Stimulated activated CD4-positive, alpha-beta T cell treated with anti-CD3 and anti-CD28 coated beads, Interleukin-12 subunit alpha, Interleukin-12 subunit beta, amount 100 ng/mL, for 4 hours (primary cell): ENCODE measurements at regions not wholly inside any gene's neighbourhood (a gene's known extent, or its start where the extent isn't known, plus 50 kb on each side); places are given as distances from the start of the nearest gene placed in this dataset.
"Not testable (repeated sequence)": the region's sequence is repeated elsewhere in the genome, so short reads cannot be mapped to it uniquely, and the experiment has no call there.

Experiments
- DNase-seq: peaks from one replicate; pipeline ENCODE4 v3.0.0-alpha.2; 2020

GRCh38 chr7:25602730-25603426 is 374.6 kb upstream of the NPVF start:
- not testable (repeated sequence) for DNase-seq

- DNase-seq: not testable (repeated sequence)
Observed at GRCh38 chr7:25603427-25603740, 375.1 kb upstream of the NPVF start.

GRCh38 chr7:25611196-25611595 is 382.9 kb upstream of the NPVF start:
- DNase-seq: no peak

DNA sequence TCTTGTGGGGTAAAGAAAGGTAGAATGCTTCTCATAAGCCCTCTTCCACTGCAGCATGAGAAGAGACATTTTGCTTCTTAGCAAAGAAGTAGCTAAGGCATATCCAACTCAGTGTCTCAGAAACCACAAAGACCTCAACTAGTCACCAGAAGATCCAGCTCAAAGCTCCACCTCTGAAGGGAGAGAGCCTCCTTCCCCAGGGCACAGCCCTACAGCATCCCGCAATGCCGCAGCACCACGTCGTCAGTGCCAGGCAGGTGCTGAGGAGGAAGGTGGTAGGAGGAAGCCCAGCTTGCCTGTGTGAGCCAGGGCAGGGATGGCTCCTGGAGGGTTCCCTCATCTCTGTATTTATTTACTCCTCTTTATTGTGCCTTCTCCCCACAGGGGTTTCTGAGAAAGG is 385.6 kb upstream of the NPVF start:
- no peak for DNase-seq

DNA sequence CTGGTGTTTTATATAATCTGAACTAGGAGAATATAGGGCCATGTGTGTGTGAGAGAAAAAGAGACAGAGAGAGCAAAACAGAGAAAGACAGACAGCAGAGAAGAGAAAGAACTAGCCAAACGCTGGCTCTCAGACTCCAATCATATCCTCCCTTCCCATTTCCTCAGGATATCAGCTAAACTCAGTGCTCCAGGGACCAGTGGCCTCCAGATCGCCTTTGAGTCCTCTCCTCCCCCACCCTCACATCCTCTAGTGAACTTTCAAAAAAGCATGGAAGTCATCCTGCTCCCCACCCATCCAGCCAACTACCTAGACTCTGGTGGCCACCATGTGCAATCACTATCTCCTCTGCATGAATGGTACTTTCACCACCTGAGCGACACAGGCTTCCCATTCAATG is 386.1 kb upstream of the NPVF start:
- DNase-seq: no peak

GRCh38 chr7:25615003-25615402 is 386.7 kb upstream of the NPVF start:
- no peak for DNase-seq

- no peak for DNase-seq
Observed at GRCh38 chr7:25615593-25615992, 387.3 kb upstream of the NPVF start.

GRCh38 chr7:25617214-25617613 is 388.9 kb upstream of the NPVF start:
- DNase-seq: no peak

DNA sequence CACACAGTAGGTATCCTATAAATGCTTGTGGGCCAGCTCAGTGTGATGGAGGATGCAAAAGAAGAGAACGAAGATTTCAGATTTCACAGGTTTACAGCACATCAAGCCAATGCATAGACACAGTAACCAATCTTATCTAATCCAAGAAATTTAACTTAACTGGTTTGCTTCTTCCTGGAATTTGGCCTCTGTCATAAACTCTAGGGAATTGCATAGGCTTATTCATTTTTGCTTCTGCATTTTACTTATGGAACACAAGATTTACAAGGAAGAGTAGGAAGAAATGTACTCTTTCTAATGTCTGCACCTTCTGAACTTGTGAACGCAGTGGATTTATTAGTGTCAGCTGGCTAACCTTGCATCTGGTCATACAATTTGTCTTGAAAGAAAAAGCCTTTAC is 389.4 kb upstream of the NPVF start:
- no peak for DNase-seq

DNA sequence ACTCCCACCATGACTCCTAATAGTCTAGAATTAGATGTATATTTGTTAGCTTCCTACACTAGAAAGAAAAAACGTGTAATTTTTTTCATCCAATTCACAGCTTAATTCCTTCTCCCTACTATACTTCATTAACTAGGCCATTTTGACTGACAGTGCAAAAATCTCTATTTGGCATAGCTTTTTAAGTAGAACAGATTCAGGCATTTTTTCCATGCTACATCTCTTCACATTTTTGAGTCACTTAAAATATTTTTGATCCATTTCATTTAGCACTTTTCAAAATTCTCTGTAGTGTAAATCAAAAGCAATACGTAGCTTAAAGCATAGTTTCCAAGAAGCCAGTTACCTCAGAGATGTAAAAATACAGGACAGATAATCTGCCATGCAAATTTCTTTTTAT is 391.1 kb upstream of the NPVF start:
- DNase-seq: no peak

DNA sequence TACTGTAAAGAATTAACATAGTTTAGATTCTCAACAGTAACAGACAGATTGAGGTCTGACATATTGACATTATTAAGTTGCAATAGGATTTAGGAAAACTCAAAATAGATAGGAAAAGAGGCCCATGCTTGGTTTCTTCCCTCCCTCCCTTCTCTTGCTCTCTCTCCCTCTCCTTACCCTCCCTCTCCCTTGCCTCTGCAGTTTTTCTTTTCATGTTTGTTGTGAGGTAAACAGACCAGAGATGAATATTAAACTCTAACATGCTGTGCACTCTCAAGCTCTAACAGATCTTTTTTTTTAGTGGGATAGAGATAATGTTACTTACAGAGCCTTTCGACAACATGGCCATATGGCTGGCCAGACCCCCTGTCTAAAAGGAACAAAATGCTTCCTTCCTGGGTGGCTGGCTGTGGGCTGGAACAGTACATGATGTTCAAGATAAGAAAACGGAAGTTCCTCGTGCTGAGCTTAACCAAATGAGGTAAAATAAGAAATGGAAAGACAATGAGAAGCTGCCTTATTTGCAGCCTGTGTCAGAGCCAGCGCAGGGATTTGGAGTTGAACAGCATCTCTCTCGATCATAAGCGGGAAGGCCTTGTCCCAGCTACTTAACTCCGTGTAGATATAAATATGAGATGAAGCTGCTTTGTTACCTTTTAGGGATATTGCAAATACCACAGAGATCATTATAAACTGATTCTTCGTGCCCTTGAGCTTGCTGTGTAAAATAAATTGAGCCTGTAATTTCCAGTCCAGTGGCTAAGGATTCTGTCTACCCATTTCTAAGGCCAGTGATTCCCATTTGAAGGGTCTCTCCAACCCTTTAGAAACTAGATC is 391.9 kb upstream of the NPVF start:
- DNase-seq: peak; percentile 1

- DNase-seq: no peak
Observed at GRCh38 chr7:25621993-25622392, 393.7 kb upstream of the NPVF start.

DNA sequence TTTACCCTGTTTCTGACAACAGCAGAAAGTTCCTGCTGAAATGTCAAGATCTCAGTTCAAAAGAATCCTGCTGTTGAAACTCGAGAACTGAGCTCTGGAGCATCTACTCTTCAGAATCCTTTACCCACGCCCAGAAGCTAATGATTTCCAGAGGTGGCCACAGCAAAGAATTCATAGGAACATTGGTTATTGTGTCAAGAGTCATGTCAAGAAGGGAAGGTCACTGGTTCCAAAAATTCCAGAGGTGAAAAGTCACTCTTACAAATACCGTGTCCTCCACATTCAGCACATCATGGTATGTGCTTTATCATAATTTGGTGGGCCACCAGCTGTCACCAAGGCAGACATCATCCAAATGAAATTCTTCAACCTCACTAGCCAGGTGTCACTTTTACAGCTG is 394.4 kb upstream of the NPVF start:
- DNase-seq: no peak

- DNase-seq: no peak
Observed at GRCh38 chr7:25624051-25624450, 395.8 kb upstream of the NPVF start.

GRCh38 chr7:25624833-25625232 is 396.5 kb upstream of the NPVF start:
- DNase-seq: no peak

DNA sequence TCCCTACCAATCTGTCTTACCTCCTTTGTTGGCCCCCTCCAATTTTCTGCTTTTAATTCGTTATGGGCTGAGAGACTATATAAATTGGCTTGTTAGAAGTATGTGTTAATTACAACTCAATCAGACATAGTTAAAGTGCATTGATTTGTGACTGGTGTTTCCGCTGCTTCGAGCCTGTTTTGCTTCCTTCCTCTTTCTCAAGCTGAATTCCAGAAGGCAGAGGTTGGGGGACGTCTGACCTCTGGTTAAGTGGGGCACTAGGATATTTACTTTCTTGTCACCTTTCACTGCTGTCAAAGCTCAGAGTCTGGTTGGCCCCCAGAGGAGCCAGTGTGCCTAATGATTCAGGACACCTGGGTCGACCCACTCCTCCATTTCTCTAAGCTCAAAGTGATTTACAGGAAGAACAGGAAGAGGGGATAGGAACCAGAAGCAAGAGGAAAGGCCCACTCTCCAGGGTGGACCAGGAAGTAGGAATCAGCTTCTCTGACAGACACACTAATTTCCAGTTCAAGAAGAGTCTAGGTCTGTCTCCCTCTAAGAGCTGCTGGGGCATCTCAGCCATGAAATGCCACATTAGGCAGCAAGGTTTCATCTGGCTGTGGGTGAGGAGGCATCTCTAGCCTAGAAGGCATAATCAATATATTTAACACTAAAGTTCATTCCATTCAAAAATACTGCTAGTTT is 397.2 kb upstream of the NPVF start:
- no peak for DNase-seq

DNA sequence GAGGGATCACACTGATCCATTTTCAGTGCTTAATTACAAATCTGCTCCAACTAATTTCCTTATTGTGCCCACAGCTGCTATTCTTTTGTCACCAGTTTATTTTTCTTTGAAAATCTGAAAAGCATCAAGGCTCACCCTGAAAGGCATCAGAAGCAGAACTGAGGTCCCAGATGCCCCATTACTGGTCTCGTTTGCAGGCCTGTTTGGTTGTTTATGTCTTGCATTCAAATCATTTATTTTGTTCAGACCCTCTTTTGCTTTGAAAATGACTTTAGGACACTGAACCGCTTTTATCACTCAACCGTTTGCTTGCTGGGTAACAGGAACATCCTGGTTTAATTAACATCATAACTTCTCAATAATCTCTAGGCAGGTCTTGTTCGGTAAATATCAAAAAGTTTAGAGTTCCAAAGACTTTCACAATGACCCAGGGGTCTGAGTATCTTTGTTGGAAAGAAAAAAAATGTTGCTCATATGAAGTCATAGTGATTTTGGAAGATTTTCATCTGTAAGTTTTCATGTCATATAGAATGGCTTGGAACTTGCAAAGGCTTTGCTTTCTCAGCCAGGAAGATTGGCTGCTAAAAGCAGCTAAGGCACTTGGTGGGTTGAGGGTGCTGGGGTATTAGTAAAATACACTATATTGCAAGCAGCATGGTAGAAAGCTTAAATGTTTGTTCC is 398.3 kb upstream of the NPVF start:
- no peak for DNase-seq

- DNase-seq: no peak
Observed at GRCh38 chr7:25628446-25628845, 400.2 kb upstream of the NPVF start.

DNA sequence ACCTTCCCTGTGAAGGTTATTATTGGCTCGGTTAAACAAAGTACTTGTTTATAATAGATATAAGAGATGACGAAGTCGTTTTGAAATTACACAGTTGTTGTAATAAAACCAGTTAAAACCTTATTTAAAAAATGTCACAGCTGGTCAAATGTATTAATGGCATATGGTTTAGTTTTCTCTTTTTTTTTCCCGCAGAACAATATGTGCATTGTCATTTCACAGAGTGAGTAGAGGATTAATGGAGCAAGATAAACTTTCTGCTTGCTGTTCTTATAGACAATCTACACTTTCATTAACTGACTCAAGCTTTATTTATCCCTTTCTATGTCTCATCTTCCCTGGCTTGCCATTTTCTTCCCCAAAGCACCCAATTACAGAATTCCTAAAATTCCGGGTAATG is 404.3 kb upstream of the NPVF start:
- DNase-seq: no peak

DNA sequence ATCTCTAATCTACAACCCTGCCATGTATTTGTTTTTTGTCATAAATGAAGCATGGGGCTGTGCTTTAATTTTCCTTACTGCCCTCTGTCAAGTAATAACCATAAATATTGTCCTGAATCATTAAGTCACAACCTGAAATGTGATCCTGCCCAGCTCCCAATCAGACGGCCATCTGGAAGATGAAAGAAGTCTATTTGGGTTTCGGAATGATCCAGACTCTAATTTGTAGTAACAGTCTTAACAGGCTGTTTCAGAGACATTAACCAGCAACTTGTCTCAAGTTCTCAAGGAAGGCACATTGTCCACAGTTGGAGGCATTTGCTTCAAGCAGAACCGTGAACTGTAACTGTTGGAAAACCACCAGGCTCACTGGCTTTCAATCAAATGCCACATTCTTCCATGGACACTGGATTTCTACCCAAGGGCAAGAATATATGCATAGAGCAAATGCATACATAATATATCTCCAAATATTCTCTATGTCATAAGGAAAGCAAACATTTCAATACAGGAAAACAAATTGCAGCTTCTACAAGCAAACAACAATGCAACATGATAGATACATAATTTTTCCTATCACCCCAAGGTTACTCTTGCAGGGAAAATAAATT is 405.2 kb upstream of the NPVF start:
- no peak for DNase-seq

- no peak for DNase-seq
Observed at GRCh38 chr7:25636168-25636567, 407.9 kb upstream of the NPVF start.

DNA sequence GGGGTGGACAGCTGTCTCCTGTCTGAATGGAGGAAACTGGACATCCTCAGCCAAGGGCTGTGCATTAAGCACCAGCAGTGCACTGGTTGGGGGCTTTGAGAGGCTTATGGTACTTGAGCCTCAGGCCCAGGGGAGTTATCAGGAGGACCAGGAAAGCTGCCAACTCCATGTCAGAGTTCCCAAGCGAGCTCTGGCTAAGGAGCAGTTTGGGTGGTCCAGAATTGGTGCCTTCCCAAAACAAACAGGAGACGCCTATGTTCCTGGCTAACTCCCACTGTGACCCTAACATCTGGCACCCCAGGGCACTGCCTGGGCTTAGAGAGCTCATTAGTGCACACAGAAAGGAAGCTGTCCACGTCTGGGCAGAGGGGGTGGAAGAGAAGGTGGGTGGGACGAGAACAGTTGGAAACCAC is 408.6 kb upstream of the NPVF start:
- no peak for DNase-seq

- DNase-seq: no peak
Observed at GRCh38 chr7:25638068-25638467, 409.8 kb upstream of the NPVF start.
